ENCODE measurements at regions not wholly inside any gene's neighbourhood (a gene's known extent, or its start where the extent isn't known, plus 50 kb on each side); places are given as distances from the start of the nearest gene placed in this dataset.
"Not testable (repeated sequence)": the region's sequence is repeated elsewhere in the genome, so short reads cannot be mapped to it uniquely, and the experiment has no call there.

DNA sequence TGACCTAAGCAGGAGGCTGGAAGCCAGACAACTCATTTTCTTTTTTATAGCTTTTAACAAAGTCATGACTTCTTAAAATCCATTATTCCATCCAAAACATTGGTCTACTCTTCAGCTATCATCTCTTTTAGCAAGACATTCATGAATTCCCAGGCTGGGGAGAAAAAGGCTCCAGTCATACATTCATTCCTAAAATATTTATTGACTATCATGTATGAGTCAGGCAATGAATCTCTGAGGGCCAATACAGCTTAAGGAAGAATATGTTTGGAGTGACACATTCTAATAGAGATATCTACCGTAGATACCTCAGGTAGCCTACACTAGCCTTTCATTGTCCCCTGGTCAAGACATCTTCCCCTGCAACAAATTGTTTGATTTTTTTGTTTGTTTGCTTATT is 196.4 kb upstream of the NANOGP8 start:
- no peak for DNase-seq

DNA sequence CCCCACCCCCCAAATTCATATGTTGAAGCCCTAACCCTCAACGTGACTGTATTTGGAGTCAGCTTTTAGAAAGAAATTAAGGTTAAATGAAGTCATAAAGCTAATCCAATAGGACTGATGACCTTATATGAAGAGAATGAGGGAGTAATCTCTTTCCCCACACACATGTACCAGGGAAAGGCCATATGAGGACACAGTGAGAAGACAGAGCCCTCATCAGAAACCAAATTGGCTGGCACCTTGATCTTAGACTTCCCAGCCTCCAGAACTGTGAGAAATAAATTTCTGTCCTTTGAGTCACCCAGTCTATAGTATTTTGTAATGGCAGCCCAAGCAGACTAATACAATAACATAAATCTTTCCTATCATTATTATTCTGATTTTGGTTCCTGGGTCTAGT is 194.7 kb upstream of the NANOGP8 start:
- no peak for DNase-seq

DNA sequence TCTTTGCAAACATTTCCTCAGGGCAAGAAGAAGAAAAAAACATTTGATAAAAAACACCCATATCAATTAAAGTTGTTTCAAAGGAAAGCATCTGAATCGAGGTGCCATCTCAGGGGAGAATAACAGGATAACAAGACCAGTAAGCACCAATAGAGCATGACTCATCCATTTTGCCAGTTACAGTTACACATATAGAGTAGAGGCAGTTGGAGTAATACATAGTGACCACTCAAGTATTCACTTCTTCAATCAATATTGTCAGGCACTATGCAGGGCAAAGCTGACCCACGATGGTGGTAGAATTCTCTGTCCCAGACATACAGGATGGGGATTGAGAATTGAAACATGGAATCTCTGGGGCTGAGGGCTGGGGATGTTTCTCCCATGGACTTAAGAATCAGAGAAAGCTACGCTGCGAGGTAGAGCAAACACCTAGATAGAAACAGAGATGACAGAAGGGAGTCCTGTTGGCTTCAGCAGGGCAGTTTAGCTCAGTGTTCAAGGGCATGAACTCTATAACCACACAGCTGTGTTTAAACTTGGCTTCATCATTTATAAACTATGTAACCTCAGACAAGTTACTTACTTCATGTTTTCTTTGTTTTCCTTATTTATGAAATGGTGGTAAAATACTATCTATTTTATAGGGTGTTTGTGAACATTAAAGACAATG is 186.4 kb upstream of the NANOGP8 start:
- no peak for DNase-seq

- DNase-seq, result no peak
Observed at GRCh38 chr15:35260941-35261340, 175.8 kb upstream of the NANOGP8 start.

DNA sequence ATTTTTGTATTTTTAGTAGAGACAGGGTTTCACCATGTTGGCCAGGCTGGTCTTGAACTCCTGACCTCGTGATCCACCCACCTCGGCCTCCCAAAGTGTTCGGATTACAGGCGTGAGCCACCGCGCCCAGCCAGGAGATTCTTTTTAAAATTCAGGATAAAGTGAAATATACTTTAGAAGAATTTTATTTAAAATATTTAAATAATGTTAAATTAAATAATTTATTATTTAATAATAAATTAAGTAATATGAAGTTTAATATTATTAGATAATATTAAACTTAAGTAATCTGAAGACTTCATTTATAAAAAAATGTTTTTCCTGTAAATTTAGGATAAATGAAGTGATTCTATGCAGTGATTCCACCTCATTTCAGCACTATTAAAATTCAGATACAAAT is 175.2 kb upstream of the NANOGP8 start:
- not testable (repeated sequence) for DNase-seq

DNA sequence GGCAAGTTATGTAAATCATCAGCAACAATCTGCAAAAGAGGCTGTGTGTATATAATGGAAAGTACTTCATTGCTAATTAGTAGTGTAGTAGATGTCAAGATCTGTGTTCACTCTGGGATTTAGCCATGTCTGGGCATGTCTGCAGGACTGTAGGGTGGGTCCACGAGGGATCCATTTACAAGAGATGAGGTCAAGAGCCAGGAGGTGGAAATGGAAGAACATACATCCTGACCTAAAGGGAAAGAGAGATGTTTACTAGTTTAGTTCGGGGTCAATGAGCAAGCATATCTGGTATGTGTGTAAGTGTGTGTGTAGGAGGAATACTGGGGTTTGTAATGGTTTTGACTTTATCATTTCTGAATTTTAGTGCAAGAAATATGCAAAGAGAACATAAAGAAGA is 171.5 kb upstream of the NANOGP8 start:
- no peak for DNase-seq

GRCh38 chr15:35256141-35256540 is 171.0 kb upstream of the NANOGP8 start:
- DNase-seq, result no peak

DNA sequence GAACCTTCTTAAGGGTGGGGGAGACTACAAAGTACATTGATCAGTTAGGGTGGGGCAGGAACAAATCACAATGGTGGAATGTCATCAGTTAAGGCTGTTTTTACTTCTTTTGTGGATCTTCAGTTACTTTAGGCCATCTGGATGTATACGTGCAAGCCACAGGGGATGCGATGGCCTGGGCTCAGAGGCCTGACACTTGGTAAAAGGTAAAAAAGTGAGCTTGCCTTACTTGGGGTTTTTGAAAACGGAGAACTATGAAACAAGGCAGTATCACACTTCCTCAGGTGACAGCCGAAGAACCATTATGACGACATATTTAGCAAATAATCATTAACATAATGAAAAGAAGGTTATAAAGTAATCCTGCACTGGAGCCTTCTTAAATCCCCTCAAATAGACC is 169.8 kb upstream of the NANOGP8 start:
- not testable (repeated sequence) for DNase-seq

- no peak for DNase-seq
Observed at GRCh38 chr15:35254062-35254461, 169.0 kb upstream of the NANOGP8 start.

DNA sequence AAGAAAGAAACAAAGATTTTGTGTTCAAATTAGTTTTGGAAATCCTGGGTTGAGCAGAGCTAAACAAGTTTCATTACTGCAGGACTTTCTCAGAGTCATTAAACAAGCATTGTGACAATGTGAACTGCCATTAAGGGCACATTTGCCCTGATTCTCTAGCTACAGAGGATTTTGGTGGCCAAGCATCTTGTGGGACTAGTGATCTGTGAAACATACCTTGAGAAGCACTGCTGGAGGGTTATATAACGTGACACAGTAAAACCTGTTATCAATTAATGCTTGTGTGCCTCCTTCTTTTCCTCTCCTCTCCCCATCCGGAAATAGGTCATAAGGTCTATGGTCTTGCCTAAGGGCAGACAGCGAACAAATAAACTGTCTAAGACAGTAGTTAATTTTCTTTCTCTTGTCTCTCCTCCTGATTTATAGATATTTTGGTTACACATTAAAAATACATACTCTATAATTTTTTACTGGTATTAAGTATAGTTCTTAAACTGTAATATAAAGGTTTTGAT is 167.3 kb upstream of the NANOGP8 start:
- DNase-seq, result no peak

GRCh38 chr15:35247150-35247549 is 162.1 kb upstream of the NANOGP8 start:
- no peak for DNase-seq

DNA sequence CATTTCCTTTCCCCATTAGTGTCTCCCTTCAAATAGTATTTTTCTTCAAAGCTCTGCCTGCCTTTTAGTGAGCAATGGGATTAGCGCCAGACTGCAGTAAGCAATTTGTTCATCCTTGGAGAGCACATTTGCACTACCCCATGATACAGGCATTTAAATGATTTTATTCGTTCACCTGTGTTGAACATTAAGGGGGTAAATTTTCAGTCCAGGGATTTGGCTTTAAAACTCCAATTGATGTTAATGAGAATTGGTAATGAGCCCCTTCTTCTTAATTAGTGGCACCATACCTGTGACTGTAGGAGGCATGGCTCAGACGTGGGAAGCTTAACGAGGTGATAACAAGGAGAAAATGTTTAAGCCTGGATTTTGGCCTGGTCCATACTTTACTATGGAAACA is 161.4 kb upstream of the NANOGP8 start:
- no peak for DNase-seq

GRCh38 chr15:35245681-35246080 is 160.6 kb upstream of the NANOGP8 start:
- not testable (repeated sequence) for DNase-seq

DNA sequence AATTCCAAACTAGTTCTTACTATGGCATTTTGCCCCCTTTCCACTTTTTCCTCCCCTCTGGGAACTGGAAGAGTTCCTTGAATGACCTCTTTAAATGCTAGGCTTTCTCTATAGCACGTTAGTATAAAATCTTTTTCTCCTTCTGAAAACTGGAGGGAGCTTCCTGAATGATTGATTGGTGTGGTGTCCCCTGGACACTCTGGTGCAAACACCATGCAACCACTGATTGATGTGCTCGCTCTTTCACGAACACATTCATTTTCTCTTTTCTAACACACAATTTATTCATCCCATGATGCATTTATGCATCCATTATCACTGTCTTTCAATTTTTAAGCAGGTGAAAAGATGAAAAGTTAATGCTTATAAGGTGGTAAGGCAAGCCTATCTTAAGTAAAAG is 159.1 kb upstream of the NANOGP8 start:
- DNase-seq, result no peak

DNA sequence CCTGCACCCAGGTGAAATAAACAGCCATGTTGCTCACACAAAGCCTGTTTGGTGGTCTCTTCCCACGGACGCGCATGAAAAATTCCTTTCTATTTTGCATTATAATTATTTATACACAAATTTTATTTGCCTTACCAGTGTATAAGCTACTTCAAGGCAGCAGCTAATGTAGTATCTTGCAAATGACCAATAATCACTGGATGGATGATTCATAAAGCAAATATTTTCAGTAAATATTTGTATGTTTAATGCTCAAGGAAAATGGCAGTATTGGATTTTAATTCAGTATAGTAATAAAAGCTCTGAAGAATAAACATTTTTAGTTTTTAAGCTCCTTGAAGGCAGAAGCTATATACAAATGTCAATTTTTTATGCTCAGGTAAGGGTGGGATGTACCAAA is 158.7 kb upstream of the NANOGP8 start:
- no peak for DNase-seq

DNA sequence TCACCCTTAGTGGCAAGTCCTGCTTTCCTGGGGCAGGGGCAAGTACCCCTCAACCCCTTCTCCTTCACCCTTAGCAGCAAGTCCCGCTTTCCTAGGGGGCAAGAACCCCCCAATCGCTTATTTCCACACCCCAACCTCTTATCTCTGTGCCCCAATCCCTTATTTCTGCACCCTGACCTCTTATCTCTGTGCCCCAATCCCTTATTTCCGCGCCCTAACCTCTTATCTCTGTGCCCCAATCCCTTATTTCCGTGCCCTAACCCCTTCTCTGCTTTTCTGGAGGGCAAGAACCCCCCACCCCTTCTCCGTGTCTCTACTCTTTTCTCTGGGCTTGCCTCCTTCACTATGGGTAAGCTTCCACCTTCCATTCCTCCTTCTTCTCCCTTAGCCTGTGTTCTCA is 154.6 kb upstream of the NANOGP8 start:
- DNase-seq, result not testable (repeated sequence)

DNA sequence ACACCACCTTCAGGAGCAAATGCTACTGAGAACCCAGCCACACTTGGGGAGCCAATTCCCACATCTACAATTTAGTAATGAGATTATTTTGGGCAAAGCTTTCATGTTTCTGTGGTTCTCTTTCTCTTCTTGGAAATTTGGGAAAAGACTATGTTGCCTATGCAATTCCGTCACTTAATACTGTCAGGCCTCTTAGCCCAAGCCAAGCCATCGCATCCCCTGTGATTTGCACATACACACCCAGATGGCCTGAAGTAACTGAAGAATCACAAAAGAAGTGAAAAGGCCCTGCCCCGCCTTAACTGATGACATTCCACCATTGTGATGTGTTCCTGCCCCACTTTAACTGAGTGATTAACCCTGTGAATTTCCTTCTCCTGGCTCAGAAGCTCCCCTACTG is 153.4 kb upstream of the NANOGP8 start:
- DNase-seq, result not testable (repeated sequence)

GRCh38 chr15:35229085-35229484 is 144.0 kb upstream of the NANOGP8 start:
- no peak for DNase-seq

GRCh38 chr15:35218215-35218614 is 133.1 kb upstream of the NANOGP8 start:
- no peak for DNase-seq

DNA sequence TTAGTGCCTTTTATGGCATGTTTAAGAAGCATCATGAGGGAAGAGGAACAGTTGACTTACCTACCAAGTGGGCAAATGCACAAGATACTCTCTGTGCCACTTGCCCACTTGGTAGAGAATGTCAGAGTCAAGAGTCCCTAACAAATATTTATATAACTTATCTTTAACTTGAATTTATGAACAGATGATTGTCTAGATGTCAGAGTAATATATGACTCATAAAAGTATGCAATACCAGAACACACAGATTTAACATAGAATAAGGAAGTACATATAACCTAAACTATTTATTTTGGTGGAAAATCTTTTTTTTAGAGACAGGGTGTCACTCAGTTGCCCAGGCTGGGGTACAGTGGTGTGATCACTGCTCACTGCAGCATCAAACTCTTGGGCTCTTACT is 130.0 kb upstream of the NANOGP8 start:
- no peak for DNase-seq

- no peak for DNase-seq
Observed at GRCh38 chr15:35211240-35211902, 126.3 kb upstream of the NANOGP8 start.

DNA sequence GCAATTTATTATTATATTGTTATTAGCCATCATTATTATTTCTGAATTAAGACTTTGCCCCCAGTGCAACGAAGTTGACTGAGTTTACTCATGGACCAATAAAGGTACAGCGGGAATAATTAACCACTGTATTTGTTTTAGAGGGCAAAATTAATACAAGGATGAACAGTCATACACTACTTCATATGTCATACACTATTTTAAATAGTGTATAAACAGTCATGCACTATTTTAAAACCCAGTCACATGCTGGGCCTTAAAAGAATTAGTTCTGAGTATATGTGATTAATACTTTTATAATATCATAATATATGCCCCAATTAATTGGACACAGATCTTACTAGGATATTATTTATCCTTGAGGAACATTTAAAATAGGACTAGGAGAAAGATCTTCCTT is 125.3 kb upstream of the NANOGP8 start:
- no peak for DNase-seq

GRCh38 chr15:35209838-35210237 is 124.7 kb upstream of the NANOGP8 start:
- DNase-seq, result no peak

- DNase-seq, result no peak
Observed at GRCh38 chr15:35208353-35208752, 123.3 kb upstream of the NANOGP8 start.

All from NCI-H2171 (cell line).